Hindlimb muscle (tissue), 1 donor: ENCODE measurements at regions not wholly inside any gene's neighbourhood (a gene's known extent, or its start where the extent isn't known, plus 50 kb on each side); places are given as distances from the start of the nearest gene placed in this dataset.
A peak's percentile ranks its signal among the peaks of the same experiment; 100 is the strongest.
"Not testable (repeated sequence)": the region's sequence is repeated elsewhere in the genome, so short reads cannot be mapped to it uniquely, and the experiment has no call there.

Experiments
- DNase-seq: peaks from one replicate; pipeline ENCODE4 v3.0.0-alpha.2; 2013

DNA sequence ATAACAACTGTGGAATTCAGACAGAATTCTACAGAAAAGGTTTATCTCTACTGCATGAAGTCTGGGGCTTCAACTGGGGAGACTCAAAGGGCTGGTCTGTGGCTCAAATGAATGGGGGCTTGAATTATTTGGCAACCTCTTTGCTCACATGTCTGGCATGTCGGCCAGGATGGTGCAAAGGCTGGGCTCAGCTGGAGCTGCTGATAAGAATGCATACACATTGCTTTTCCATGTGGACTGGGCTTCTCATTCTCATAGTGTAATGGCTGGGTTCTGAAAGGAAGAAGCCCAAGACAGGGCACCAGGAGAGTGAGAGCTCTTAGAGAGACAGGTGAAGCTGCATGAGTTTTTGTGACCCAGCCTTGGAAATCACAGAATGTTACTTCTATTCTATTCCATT, 194.3 kb upstream of the SGO1 start:
- DNase-seq = no peak

DNA sequence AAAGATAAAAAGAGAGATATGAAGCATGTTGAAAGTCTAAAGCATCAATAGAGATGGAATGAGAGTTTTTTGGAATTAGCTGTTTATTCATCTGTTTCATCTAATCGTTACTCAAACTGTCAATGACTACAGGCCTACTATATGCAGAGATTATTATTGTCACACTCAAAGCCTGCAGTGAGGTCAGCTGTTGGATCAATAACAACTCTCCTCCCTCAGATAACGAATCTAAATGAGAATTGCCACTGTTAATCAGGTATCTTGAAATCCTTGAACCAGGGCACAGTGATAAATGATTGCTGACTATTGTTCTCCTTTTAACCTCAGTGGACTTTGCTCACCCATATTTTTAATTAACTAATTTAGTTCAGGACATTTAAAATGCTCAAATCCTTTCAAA, 192.3 kb upstream of the SGO1 start:
- DNase-seq = no peak

GRCh38 chr3:20376665-20377217, 190.7 kb upstream of the SGO1 start:
- peak; percentile 14 for DNase-seq

DNA sequence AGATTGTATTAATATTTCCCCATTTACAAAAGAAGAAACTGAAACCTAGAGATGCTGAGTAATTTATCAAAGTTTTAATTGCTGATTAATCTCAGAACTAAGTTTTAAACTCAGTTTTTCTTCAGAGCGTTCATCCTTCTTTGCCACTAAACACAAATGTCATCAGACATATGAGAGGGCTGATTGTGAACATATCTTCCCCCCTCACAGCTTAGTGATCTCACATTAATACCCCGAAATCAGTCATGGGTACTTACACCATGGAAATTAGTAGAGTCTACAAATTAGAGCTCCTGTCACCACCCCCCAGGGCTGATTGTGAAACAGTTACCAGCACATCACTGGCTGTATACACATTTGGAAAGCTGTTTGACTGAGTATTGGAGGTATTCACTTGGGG, 189.3 kb upstream of the SGO1 start:
- no peak for DNase-seq

DNA sequence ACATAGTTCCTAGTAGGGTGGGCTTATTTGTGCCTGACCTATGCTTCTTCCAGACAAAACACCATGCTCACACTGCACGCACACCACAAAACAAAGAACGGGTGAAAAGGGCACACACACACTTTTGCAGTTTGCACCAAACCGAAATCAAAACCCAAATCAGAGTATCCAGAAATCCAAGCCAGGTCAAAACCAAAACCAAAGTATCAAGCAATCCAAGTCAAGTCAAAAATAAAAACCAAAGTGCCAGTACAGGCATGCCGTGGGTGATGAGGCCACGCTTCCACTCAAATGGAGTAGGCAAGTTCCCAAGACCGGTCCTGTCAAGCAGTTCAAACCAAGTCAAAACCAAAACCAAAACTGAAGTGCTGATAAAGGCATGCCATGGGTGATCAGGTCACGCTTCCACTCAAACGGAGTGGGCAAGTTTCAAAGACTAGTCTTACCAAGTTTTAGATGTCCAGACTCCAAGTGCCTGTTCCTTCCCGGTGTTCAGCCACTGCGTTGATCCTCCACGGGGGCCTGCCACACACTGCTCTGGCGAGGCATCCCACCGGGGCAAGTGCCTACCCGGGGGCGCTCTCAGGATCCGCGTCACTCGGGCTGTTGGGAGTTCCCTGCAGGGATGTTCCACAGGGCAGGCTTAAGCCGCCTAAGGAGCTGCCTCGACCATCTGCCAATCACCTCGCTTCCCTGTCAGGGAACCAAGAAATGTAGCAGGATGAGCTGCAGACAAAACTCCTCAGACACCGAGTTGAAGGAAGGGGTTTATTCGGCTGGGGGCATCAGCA, 184.5 kb upstream of the SGO1 start:
- DNase-seq = not testable (repeated sequence)

DNA sequence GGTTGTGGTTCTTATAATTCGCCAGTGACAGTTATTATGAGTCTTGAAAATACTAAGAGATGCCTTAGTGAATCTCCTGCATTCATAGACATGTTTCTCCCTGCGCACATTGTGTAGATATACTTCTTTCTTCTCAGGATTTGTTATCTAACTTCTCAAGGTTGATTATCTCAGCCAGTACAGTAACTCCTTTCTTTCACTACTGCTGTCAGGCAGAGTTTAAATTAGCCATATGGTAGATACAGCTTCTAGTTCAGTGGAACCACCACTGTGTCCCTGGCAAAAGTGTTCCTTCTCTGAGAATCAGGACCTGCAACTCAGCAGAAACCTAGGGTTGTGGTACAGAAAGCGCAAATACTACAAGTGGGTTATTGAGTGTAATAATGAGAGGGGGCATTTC, 175.0 kb upstream of the SGO1 start:
- DNase-seq = no peak

GRCh38 chr3:20353286-20353685, 167.3 kb upstream of the SGO1 start:
- no peak for DNase-seq

GRCh38 chr3:20352546-20353179, 166.7 kb upstream of the SGO1 start:
- no peak for DNase-seq

DNA sequence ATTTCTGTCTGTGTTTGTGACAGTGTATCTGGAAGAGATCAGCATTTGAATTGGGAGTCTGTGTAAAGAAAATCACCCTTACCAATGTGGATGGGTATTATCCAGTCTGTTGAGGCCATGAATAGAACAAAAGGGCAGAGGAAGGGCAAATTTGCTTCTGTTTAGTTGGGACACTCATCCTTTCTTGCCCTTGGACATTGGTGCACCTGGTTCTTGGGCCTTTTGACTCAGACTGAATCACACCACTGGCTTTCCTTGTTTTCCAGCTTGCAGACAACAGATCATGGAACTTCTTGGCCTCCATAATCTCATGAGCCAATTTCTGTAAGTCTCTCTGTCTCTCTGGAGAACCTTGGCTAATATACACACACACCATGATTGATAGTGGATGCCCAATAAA, 164.4 kb upstream of the SGO1 start:
- DNase-seq = no peak

DNA sequence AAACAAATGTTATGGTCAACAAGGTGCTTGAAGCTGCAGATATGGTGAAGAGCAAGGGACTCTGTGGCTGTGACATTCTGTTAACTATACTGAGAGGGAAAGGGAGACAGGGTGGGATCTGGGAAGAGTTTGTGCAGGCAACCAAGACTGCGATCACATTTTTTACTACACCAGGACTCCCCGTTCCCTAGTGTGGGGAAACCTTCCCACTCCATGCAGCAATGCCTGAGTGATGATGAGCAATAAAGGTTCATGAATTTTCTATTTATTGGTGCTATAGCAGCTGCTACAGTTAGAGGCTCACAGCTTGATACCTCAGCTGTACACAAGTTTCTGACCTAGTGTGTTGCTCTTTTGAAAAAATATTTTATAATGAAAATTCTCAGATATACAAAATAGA, 160.9 kb upstream of the SGO1 start:
- DNase-seq = no peak

- no peak for DNase-seq
Observed at GRCh38 chr3:20346369-20346768, 160.4 kb upstream of the SGO1 start.

DNA sequence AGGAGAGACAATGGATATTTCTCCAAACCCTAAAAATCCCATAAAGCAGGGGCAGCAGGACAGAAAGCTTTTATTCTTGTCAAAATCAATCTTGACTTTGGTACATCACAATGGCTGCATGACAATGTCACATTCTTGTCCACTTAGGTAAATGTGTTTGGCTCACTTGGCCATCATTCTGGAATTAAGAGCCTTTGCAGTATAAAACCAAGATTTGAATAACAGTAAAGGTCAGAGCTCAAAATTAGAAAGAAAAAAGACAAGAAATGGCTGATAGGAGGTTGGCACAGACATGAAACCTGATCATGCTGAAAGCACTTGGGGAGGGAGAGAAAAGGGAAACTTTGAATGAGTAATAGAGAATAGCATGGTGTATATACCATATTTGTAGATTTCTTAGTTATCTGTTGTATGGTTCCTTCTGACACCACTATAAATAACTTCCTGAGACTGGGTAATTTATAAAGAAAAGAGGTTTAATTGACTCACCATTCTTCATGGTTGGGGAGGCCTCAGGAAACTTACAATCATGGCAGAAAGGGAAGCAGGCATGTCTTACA, 158.5 kb upstream of the SGO1 start:
- DNase-seq = no peak

GRCh38 chr3:20343790-20344189, 157.8 kb upstream of the SGO1 start:
- no peak for DNase-seq

DNA sequence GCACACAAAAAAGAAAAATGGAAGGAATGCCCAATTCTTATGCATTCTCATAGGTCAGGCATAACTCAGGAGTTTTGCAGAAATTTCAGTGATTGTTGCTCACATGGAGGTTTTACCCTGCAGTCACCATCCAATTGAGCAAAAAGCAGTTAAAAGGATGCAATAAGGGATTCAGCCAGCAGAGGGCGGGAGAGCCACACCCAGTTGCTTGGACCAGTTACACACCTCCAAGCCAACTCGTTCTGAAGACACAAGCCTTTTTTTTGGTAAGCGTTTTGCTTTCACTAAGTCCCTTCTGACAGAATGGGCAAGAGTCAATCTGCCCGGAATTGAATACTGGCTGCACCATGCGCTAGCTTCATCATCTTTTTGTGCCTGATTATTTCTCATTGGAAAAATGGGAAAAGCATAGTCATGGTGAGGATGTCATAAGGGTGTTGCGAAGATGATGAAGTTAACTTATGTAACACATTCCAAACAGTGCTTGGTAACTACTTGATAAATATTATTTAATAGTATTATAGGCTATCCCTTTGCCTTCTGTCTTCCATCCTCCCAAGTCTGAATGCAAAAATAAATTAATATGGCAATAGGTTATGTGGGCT, 154.4 kb upstream of the SGO1 start:
- peak; percentile 85 for DNase-seq

GRCh38 chr3:20336572-20336971, 150.6 kb upstream of the SGO1 start:
- no peak for DNase-seq

DNA sequence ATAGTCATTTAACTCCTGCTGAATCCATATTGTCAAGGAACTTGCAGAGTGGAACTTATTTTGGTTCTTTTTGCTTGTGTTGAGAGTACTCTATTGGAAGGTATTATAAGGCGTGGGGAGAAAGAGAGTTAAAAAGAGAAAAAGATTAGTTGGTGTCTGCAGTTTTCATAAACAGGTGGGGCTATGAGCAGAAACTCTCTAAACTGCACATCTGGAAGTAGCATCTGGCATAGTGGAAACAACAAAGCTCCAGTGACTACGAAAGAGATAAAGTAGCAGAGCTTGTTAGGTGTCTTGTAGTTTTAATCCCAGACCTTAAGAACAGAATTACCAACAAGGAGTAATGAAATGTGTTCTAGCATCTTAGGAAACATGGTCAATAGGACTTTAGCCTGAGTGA, 148.8 kb upstream of the SGO1 start:
- no peak for DNase-seq

- DNase-seq = no peak
Observed at GRCh38 chr3:20327889-20328288, 141.9 kb upstream of the SGO1 start.

GRCh38 chr3:20326541-20326940, 140.5 kb upstream of the SGO1 start:
- DNase-seq = no peak

- no peak for DNase-seq
Observed at GRCh38 chr3:20325563-20325962, 139.6 kb upstream of the SGO1 start.

DNA sequence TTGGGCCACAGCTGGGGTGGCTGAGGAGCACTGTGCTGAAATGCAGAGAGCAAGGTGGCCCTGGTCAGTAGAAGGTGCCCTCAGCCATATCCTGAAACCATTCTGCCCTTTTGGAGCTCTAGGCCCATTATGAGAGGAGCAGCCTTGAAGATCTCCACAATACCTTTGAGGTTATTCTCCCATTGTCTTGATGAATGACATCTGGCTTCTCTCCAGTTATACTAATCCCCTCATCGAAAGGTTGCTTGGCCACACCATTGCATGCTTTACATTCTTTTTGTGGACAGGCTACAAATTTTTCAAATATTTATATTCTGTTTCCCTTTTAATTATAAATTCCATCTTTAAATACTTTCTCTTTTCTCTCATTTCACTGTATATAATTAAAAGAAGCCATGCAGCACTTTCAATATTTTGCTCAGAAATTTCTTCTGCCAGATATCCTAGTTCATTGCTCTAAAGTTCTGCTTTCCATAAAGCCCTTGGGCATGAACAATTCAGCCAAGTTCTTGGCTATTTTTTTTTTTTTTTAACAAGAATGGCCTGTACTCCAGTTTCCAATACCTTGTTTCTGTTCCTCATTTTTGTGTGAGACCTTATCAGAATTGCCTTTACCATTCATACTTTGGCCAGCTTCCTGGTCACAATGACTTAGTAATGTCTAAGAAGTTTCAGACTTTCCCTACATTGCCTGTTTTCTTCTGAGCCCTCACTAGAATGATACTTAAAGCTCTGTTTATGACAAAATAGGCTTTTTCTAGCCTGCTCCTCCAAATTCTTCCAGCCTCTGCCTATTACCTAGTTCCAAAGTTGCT, 138.9 kb upstream of the SGO1 start:
- DNase-seq = no peak

DNA sequence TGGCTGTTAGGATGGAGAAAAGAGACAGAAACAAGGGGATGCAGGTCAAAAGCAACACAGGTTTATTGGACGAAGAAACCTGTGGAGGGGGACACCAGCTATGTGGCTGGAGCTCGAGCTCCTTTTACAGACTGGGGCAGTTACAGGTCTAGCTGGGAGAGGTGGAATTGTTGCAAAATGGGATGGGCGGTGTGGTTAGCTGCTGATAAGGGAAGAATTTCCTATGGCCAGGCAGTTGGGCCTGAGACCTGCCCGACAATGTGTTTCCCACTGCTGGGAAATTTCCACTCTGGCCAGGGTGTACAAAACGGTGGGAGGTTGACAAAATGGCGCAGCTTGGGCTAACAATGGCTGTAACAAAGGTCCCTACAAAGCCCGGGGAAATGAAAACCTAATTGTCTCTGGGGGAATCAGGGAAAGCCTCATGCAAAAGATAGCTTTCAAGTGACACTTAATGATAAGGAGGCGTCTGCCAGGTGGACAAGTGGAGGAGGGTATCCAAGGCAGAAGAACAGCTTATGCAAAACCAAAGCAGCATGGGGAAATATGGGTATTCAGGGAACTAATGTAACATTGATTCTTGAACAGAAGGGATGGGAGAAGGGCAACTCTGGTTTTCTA, 137.4 kb upstream of the SGO1 start:
- DNase-seq = no peak

- DNase-seq = no peak
Observed at GRCh38 chr3:20322085-20322484, 136.1 kb upstream of the SGO1 start.
